WTC11 (cell line): ENCODE measurements at regions not wholly inside any gene's neighbourhood (a gene's known extent, or its start where the extent isn't known, plus 50 kb on each side); places are given as distances from the start of the nearest gene placed in this dataset.

Source experiments
- TF ChIP-seq, protein P1 (sequence below): fragments of 200-600 bp; IDR thresholded peaks from 2 replicates; pipeline ENCODE4 v1.8.0; 2022; ENCODE audit warnings: antibody characterized with exemption
- TF ChIP-seq, protein P2 (sequence below): sonication (generic); formaldehyde crosslinking; IDR thresholded peaks from 2 replicates; pipeline ENCODE4 v1.8.0; 2023; ENCODE audit warnings: missing genetic modification reagents

DNA sequence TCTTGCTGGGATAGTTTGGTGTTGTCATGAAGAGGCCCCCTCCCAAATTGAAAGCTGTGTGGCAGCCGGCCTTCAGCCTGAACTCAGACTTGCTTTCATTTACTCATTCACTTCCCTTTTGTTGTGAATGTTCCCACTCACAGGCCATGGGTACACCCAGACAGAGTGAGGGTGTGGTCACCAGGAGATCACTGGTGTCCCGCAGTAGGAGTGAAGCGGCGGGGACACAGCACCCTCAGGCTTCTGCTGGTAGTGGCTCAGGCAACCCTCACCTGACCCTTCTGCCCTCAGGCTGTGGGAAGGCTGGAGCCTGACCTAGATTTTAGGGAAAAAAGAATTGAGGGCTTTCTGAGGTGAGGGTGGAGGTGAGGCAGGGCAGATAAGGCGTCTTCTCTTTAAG is 244.4 kb downstream of the SOX2 start:
- TF ChIP-seq, protein P1, sequence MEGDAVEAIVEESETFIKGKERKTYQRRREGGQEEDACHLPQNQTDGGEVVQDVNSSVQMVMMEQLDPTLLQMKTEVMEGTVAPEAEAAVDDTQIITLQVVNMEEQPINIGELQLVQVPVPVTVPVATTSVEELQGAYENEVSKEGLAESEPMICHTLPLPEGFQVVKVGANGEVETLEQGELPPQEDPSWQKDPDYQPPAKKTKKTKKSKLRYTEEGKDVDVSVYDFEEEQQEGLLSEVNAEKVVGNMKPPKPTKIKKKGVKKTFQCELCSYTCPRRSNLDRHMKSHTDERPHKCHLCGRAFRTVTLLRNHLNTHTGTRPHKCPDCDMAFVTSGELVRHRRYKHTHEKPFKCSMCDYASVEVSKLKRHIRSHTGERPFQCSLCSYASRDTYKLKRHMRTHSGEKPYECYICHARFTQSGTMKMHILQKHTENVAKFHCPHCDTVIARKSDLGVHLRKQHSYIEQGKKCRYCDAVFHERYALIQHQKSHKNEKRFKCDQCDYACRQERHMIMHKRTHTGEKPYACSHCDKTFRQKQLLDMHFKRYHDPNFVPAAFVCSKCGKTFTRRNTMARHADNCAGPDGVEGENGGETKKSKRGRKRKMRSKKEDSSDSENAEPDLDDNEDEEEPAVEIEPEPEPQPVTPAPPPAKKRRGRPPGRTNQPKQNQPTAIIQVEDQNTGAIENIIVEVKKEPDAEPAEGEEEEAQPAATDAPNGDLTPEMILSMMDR = no peak
- TF ChIP-seq, protein P2, sequence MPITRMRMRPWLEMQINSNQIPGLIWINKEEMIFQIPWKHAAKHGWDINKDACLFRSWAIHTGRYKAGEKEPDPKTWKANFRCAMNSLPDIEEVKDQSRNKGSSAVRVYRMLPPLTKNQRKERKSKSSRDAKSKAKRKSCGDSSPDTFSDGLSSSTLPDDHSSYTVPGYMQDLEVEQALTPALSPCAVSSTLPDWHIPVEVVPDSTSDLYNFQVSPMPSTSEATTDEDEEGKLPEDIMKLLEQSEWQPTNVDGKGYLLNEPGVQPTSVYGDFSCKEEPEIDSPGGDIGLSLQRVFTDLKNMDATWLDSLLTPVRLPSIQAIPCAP = no peak
